Heart left ventricle (tissue), 13 donors: ENCODE measurements at regions not wholly inside any gene's neighbourhood (a gene's known extent, or its start where the extent isn't known, plus 50 kb on each side); places are given as distances from the start of the nearest gene placed in this dataset.

ENCODE experiments used
- CTCF ChIP-seq, 12 donors: fragments of 200-600 bp; sonication (generic) in 4 of 12; IDR thresholded peaks; one replicate each; pipeline versions ENCODE4 v1.5.0 to v1.8.0; 2018 to 2022; ENCODE audit warnings: antibody characterized with exemption in 12 of 12, mild to moderate bottlenecking in 5 of 12
- POLR2A ChIP-seq, 2 donors: fragments of 450-650 bp; IDR thresholded peaks; one replicate each; pipeline ENCODE4 v1.6.1; 2017; ENCODE audit warnings: antibody characterized with exemption in 2 of 2, mild to moderate bottlenecking in 2 of 2, moderate library complexity in 2 of 2
- donor health status: ischemic (EF 13 %, LVEDD 7.1; RV severe dilation, severe dysfunction).
- donor health status: DM: no; HTN: yes; CAD: no.
- donor health status: DM: no; HTN: no; CAD: no.
- donor health status: ischemic (EF 25% LVEDD 6.9; RV normal size, moderate dysfunction).
- donor health status: ischemic (EF 25% LVEDD 5.7; RV mildly dilated, moderate dysfunction).
- donor health status: ischemic (EF 35%, LVEDD 5.7; RV mildly dilated, moderate dysfunction).
- donor health status: nonischemic (EF 11% LVEDD 7.7; RV severe dilation, severe dysfunction).
- donor health status: DM: yes; HTN: yes; CAD: no.
- donor health status: PGD.
- donor health status: ischemic (EF 29% LVEDD 5.4; RV normal size, mild dysfunction).
- donor health status: nonischemic (EF 23%, LVEDD 6.1; RV moderate dilation, normal function).

DNA sequence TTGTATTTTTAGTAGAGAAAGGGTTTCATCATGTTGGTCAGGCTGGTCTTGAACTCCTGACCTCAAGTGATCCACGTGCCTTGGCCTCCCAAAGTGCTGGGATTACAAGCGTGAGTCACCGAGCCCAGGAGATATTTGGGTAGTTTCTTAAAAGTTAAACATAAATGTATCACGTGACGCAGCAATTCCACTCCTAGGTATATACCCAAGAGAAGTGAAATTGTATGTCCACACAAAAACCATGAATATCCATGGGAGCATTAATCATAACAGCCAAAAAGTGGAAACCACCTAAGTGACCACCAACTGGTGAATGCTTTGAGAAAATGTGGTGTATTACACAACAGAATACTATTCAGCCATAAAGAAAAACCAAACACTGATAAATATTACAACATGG lies 164.8 kb downstream of the MRPL14 start:
- TF ChIP-seq CTCF (IDR thresholded peaks at IDR 0.05) (no peak), POLR2A (IDR thresholded peaks at IDR 0.05) (no peak)
